ES-I3 (cell line): ENCODE measurements at regions not wholly inside any gene's neighbourhood (a gene's known extent, or its start where the extent isn't known, plus 50 kb on each side); places are given as distances from the start of the nearest gene placed in this dataset.

Experiments used
- H3K36me3 ChIP-seq: 2 replicates; pipeline ENCODE4 v1.6.1; 2013; ENCODE audit warnings: mild to moderate bottlenecking, low read length, control low read depth, moderate library complexity; ENCODE audit not compliant: insufficient read depth
- H3K4me1 ChIP-seq: 2 replicates; pipeline ENCODE4 v1.6.1; 2013; ENCODE audit warnings: mild to moderate bottlenecking, control low read depth, low read length; ENCODE audit not compliant: insufficient read depth
- H3K9ac ChIP-seq: 2 replicates; pipeline ENCODE4 v1.6.1; 2013; ENCODE audit warnings: low read depth, mild to moderate bottlenecking, low read length, moderate library complexity
- H3K9me3 ChIP-seq: 2 replicates; pipeline ENCODE4 v1.6.1; 2013; ENCODE audit warnings: mild to moderate bottlenecking, low read length, moderate library complexity; ENCODE audit not compliant: control insufficient read depth, insufficient read depth

GRCh38 chr14:104366931-104367865 is 212.4 kb upstream of the C14orf180 start:
- Histone ChIP-seq H3K9me3 (no peaks in the 10 kb centered on the region), H3K4me1 (no peaks in the 10 kb centered on the region), H3K36me3 (no peaks in the 10 kb centered on the region), H3K9ac (no peak overlapping the region)

GRCh38 chr14:104367866-104368750 is 211.5 kb upstream of the C14orf180 start:
- Histone ChIP-seq H3K4me1 (no peaks in the 10 kb centered on the region), H3K9me3 (no peaks in the 10 kb centered on the region), H3K9ac (no peak overlapping the region), H3K36me3 (no peaks in the 10 kb centered on the region)

- no peaks in the 10 kb centered on the region for H3K36me3 ChIP-seq
- no peaks in the 10 kb centered on the region for H3K9me3 ChIP-seq
- no peak overlapping the region for H3K9ac ChIP-seq
- no peaks in the 10 kb centered on the region for H3K4me1 ChIP-seq
These were observed 210.8 kb upstream of the C14orf180 start for GRCh38 chr14:104368751-104369100.

GRCh38 chr14:104369208-104369607 is 210.4 kb upstream of the C14orf180 start:
- H3K9me3 ChIP-seq = no peaks in the 10 kb centered on the region
- H3K36me3 ChIP-seq = no peaks in the 10 kb centered on the region
- H3K4me1 ChIP-seq = no peaks in the 10 kb centered on the region
- H3K9ac ChIP-seq = no peak overlapping the region

GRCh38 chr14:104370256-104370870 is 209.2 kb upstream of the C14orf180 start:
- Histone ChIP-seq H3K4me1 (no peaks in the 10 kb centered on the region), H3K9me3 (no peaks in the 10 kb centered on the region), H3K9ac (no peak overlapping the region), H3K36me3 (no peaks in the 10 kb centered on the region)

- Histone ChIP-seq H3K9ac (no peak overlapping the region), H3K36me3 (no peaks in the 10 kb centered on the region), H3K9me3 (no peaks in the 10 kb centered on the region), H3K4me1 (no peaks in the 10 kb centered on the region)
These were observed 208.5 kb upstream of the C14orf180 start for GRCh38 chr14:104371031-104371430.

GRCh38 chr14:104371917-104372316 is 207.6 kb upstream of the C14orf180 start:
- no peak overlapping the region for H3K9ac ChIP-seq
- H3K4me1 ChIP-seq = no peaks in the 10 kb centered on the region
- H3K9me3 ChIP-seq = no peaks in the 10 kb centered on the region
- H3K36me3 ChIP-seq = no peaks in the 10 kb centered on the region

- Histone ChIP-seq H3K9ac (no peak overlapping the region), H3K36me3 (no peaks in the 10 kb centered on the region), H3K9me3 (no peaks in the 10 kb centered on the region), H3K4me1 (no peaks in the 10 kb centered on the region)
These were observed 207.0 kb upstream of the C14orf180 start for GRCh38 chr14:104372390-104373054.

- Histone ChIP-seq H3K36me3 (no peaks in the 10 kb centered on the region), H3K9ac (no peak overlapping the region), H3K9me3 (no peaks in the 10 kb centered on the region), H3K4me1 (no peaks in the 10 kb centered on the region)
These were observed 206.3 kb upstream of the C14orf180 start for GRCh38 chr14:104373055-104373854.

GRCh38 chr14:104373855-104374717 is 205.5 kb upstream of the C14orf180 start:
- H3K4me1 ChIP-seq = no peaks in the 10 kb centered on the region
- no peaks in the 10 kb centered on the region for H3K36me3 ChIP-seq
- H3K9ac ChIP-seq = no peak overlapping the region
- no peaks in the 10 kb centered on the region for H3K9me3 ChIP-seq

- H3K4me1 ChIP-seq = no peaks in the 10 kb centered on the region
- H3K36me3 ChIP-seq = no peaks in the 10 kb centered on the region
- H3K9me3 ChIP-seq = no peaks in the 10 kb centered on the region
- no peak overlapping the region for H3K9ac ChIP-seq
These were observed 204.9 kb upstream of the C14orf180 start for GRCh38 chr14:104374718-104375080.

GRCh38 chr14:104375551-104376201 is 203.9 kb upstream of the C14orf180 start:
- Histone ChIP-seq H3K36me3 (no peaks in the 10 kb centered on the region), H3K9ac (no peak overlapping the region), H3K4me1 (no peaks in the 10 kb centered on the region), H3K9me3 (no peaks in the 10 kb centered on the region)
